ENCODE measurements at regions not wholly inside any gene's neighbourhood (a gene's known extent, or its start where the extent isn't known, plus 50 kb on each side); places are given as distances from the start of the nearest gene placed in this dataset.

DNA sequence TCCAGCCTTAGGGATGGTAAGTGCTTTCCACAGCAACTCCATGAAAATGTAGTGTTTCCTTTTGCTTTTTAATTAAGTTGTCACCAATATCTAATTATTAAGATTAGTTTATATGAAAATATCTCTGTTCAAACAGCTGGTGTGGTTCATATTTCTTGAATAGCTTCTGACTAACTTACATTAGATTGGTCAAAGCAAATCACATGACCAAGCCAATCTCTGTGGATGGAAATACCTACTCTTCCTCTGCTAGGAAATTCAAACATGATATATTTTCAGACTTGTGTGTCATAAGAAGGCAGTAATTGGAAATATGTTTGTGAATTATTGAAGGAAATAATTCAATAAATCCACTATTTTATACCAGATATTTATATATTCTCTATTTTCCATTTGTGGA lies 54.6 kb upstream of the CADM2 start:
- TF ChIP-seq, protein P1, sequence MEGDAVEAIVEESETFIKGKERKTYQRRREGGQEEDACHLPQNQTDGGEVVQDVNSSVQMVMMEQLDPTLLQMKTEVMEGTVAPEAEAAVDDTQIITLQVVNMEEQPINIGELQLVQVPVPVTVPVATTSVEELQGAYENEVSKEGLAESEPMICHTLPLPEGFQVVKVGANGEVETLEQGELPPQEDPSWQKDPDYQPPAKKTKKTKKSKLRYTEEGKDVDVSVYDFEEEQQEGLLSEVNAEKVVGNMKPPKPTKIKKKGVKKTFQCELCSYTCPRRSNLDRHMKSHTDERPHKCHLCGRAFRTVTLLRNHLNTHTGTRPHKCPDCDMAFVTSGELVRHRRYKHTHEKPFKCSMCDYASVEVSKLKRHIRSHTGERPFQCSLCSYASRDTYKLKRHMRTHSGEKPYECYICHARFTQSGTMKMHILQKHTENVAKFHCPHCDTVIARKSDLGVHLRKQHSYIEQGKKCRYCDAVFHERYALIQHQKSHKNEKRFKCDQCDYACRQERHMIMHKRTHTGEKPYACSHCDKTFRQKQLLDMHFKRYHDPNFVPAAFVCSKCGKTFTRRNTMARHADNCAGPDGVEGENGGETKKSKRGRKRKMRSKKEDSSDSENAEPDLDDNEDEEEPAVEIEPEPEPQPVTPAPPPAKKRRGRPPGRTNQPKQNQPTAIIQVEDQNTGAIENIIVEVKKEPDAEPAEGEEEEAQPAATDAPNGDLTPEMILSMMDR (IDR thresholded peaks at IDR 0.05; ENCODE audit: low read depth, low read length, poor library complexity, severe bottlenecking) = no peak
- TF ChIP-seq EZH2phosphoT487 (IDR thresholded peaks at IDR 0.05; ENCODE audit: borderline replicate concordance, low read length) = no peak

All from DOHH2 (cell line).